H1 (cell line): ENCODE measurements at regions not wholly inside any gene's neighbourhood (a gene's known extent, or its start where the extent isn't known, plus 50 kb on each side); places are given as distances from the start of the nearest gene placed in this dataset.

Experiments
- CTCF ChIA-PET: fragments of 300-600 bp; sonication (Branson Sonifier 250); formaldehyde crosslinking; loops from one replicate; lab custom pipeline; 2021; ENCODE audit not compliant: partially characterized antibody; lab: Charles Lee
- POLR2A ChIA-PET: fragments of 300-600 bp; sonication (Branson Sonifier 250); formaldehyde crosslinking; loops from one replicate; lab custom pipeline; 2021; ENCODE audit warnings: inconsistent platforms; ENCODE audit not compliant: partially characterized antibody; lab: Charles Lee
- DNase-seq, 2 experiments: peaks; one replicate each; pipeline versions ENCODE4 v3.0.0 to v3.0.0-alpha.2; 2010 to 2022; ENCODE audit warnings: low spot score in 2 of 2, low read depth in 1 of 2, mixed read lengths in 1 of 2
- FAIRE-seq: peaks from 2 replicates; lab custom pipeline; 2011; peaks lifted over from hg19 to GRCh38; lab: Jason Lieb, UNC
- H2AFZ ChIP-seq: 2 replicates; pipeline ENCODE4 v1.8.1; 2012; ENCODE audit warnings: low read length, inconsistent platforms
- H2AK5ac ChIP-seq: 2 replicates; pipeline ENCODE4 v1.6.1; 2013; ENCODE audit warnings: low read depth, low read length
- H2BK120ac ChIP-seq: replicated peaks from 2 replicates; pipeline ENCODE3; 2013; ENCODE audit warnings: low read depth, low read length, inconsistent platforms
- H2BK12ac ChIP-seq: 2 replicates; pipeline ENCODE4 v1.6.1; 2013; ENCODE audit warnings: low read depth, low read length
- H2BK15ac ChIP-seq: 2 replicates; pipeline ENCODE4 v1.6.1; 2013; ENCODE audit warnings: low read length
- H2BK20ac ChIP-seq: 2 replicates; pipeline ENCODE4 v1.6.1; 2013; ENCODE audit warnings: low read length
- H2BK5ac ChIP-seq: 2 replicates; pipeline ENCODE4 v1.6.1; 2013; ENCODE audit warnings: low read depth, low read length
- H3K14ac ChIP-seq: 2 replicates; pipeline ENCODE4 v1.6.1; 2013; ENCODE audit warnings: inconsistent platforms; ENCODE audit not compliant: insufficient read length
- H3K18ac ChIP-seq: 2 replicates; pipeline ENCODE4 v1.6.1; 2013; ENCODE audit warnings: low read length; ENCODE audit errors: extremely low read depth
- H3K23ac ChIP-seq: 2 replicates; pipeline ENCODE4 v1.6.1; 2013; ENCODE audit warnings: inconsistent platforms; ENCODE audit not compliant: insufficient read length
- H3K23me2 ChIP-seq: 2 replicates; pipeline ENCODE4 v1.6.1; 2013; ENCODE audit warnings: low read depth, low read length
- H3K27ac ChIP-seq: 2 replicates; pipeline ENCODE4 v1.6.1; 2011; ENCODE audit warnings: low read depth, low read length, inconsistent platforms
- H3K27me3 ChIP-seq, 4 experiments: replicated peaks in 1 of 4; 1 replicate in 1 of 4; 2 replicates in 3 of 4; pipeline versions ENCODE4 v1.6.1 to v1.8.1; 2011 to 2013; ENCODE audit warnings: low read length in 3 of 4, mild to moderate bottlenecking in 3 of 4, inconsistent platforms in 2 of 4, mixed read lengths in 2 of 4, moderate library complexity in 1 of 4; ENCODE audit not compliant: control insufficient read depth in 3 of 4, insufficient read depth in 3 of 4; ENCODE audit errors: extremely low read depth in 1 of 4
- H3K36me3 ChIP-seq, 4 experiments: 2 replicates each; pipeline versions ENCODE4 v1.6.1 to v1.8.1; 2011 to 2013; ENCODE audit warnings: mild to moderate bottlenecking in 4 of 4, low read length in 3 of 4, moderate library complexity in 2 of 4, control low read depth in 1 of 4, inconsistent platforms in 1 of 4; ENCODE audit not compliant: insufficient read depth in 4 of 4, control insufficient read depth in 2 of 4
- H3K4ac ChIP-seq: replicated peaks from 2 replicates; pipeline ENCODE3; 2013; ENCODE audit warnings: low read length, low read depth, mixed read lengths, inconsistent platforms; ENCODE audit not compliant: insufficient read length
- H3K4me1 ChIP-seq, 4 experiments: replicated peaks in 1 of 4; 1 replicate in 1 of 4; 2 replicates in 3 of 4; pipeline versions ENCODE4 v1.6.1 to v1.8.1; 2011 to 2013; ENCODE audit warnings: low read length in 3 of 4, inconsistent platforms in 2 of 4, mixed read lengths in 1 of 4; ENCODE audit not compliant: insufficient read depth in 4 of 4, control insufficient read depth in 3 of 4
- H3K4me2 ChIP-seq, 2 experiments: 2 replicates each; pipeline versions ENCODE4 v1.6.1 to v1.8.1; 2011 to 2013; ENCODE audit warnings: low read depth in 2 of 2, low read length in 2 of 2, control low read depth in 1 of 2, inconsistent platforms in 1 of 2, mild to moderate bottlenecking in 1 of 2; ENCODE audit not compliant: insufficient read depth in 1 of 2
- H3K4me3 ChIP-seq, 4 experiments: fragments of 200-600, 300-600 bp in 1 of 4; sonication (generic), shearing (Covaris generic), sonication (Bioruptor Twin) in 1 of 4; 2 replicates each; pipeline versions ENCODE4 v1.5.1 to v1.8.1; 2011 to 2016; ENCODE audit warnings: low read length in 4 of 4, low read depth in 3 of 4, control low read depth in 2 of 4, inconsistent platforms in 2 of 4, mild to moderate bottlenecking in 2 of 4, mixed read lengths in 1 of 4, moderate library complexity in 1 of 4; ENCODE audit not compliant: insufficient read depth in 2 of 4; ENCODE audit errors: extremely low read depth in 1 of 4
- H3K56ac ChIP-seq: replicated peaks from 2 replicates; pipeline ENCODE3; 2013; ENCODE audit warnings: low read depth, mild to moderate bottlenecking, mixed read lengths, low read length, inconsistent platforms; ENCODE audit not compliant: insufficient read length
- H3K79me1 ChIP-seq: 2 replicates; pipeline ENCODE4 v1.6.1; 2013; ENCODE audit warnings: low read depth, low read length, control low read depth
- H3K79me2 ChIP-seq, 2 experiments: 2 replicates each; pipeline versions ENCODE4 v1.6.1 to v1.8.1; 2012 to 2013; ENCODE audit warnings: low read length in 2 of 2, mild to moderate bottlenecking in 2 of 2, inconsistent platforms in 1 of 2; ENCODE audit not compliant: insufficient read depth in 2 of 2, control insufficient read depth in 1 of 2
- H3K9ac ChIP-seq, 4 experiments: replicated peaks in 1 of 4; 1 replicate in 1 of 4; 2 replicates in 3 of 4; pipeline versions ENCODE4 v1.6.1 to v1.8.1; 2011 to 2013; ENCODE audit warnings: low read depth in 3 of 4, low read length in 3 of 4, control low read depth in 2 of 4, mild to moderate bottlenecking in 2 of 4, moderate library complexity in 2 of 4, inconsistent platforms in 1 of 4; ENCODE audit errors: extremely low read depth in 1 of 4
- H3K9me3 ChIP-seq, 2 experiments: 2 replicates each; pipeline versions ENCODE4 v1.6.1 to v1.8.1; 2012 to 2013; ENCODE audit warnings: mild to moderate bottlenecking in 2 of 2, moderate library complexity in 2 of 2, control low read depth in 1 of 2, inconsistent platforms in 1 of 2, low read depth in 1 of 2, low read length in 1 of 2, mixed read lengths in 1 of 2; ENCODE audit not compliant: insufficient read depth in 2 of 2
- H4K20me1 ChIP-seq, 2 experiments: replicated peaks in 1 of 2; 2 replicates each; pipeline versions ENCODE3 to v1.8.1; 2011 to 2013; ENCODE audit warnings: inconsistent platforms in 2 of 2, low read length in 2 of 2, mild to moderate bottlenecking in 1 of 2; ENCODE audit not compliant: insufficient read depth in 2 of 2, control insufficient read depth in 1 of 2
- H4K5ac ChIP-seq: 2 replicates; pipeline ENCODE4 v1.6.1; 2013; ENCODE audit warnings: low read length, low read depth, mixed read lengths, inconsistent platforms; ENCODE audit not compliant: insufficient read length
- H4K8ac ChIP-seq: 2 replicates; pipeline ENCODE4 v1.8.0; 2013; ENCODE audit warnings: mild to moderate bottlenecking, moderate library complexity, low read length, inconsistent platforms; ENCODE audit not compliant: insufficient read depth; ENCODE audit errors: extremely low read depth
- H4K91ac ChIP-seq: replicated peaks from 2 replicates; pipeline ENCODE3; 2013; ENCODE audit warnings: low read length, mixed read lengths, inconsistent platforms; ENCODE audit not compliant: insufficient read length
- BACH1 ChIP-seq: IDR thresholded peaks from 2 replicates; pipeline ENCODE4 v1.6.1; 2012; ENCODE audit warnings: low read length, improper control_type of control experiment
- BRCA1 ChIP-seq: IDR thresholded peaks from 2 replicates; pipeline ENCODE4 v1.6.1; 2012; ENCODE audit warnings: low read depth, low read length, improper control_type of control experiment
- CBX5 ChIP-seq: fragments of 300-800, 300-1000 bp; sonication (generic); IDR thresholded peaks from 2 replicates; pipeline ENCODE4 v1.7.1; 2016; ENCODE audit warnings: antibody characterized with exemption, low read length, low read depth
- CEBPB ChIP-seq: IDR thresholded peaks from 2 replicates; pipeline ENCODE4 v1.6.1; 2012; ENCODE audit warnings: low read depth, low read length
- CHD1 ChIP-seq: IDR thresholded peaks from 2 replicates; pipeline ENCODE4 v1.6.1; 2012; ENCODE audit warnings: low read depth, low read length, improper control_type of control experiment
- E2F6 ChIP-seq: IDR thresholded peaks from 2 replicates; pipeline ENCODE4 v1.6.1; 2012; ENCODE audit warnings: inconsistent platforms
- EP300 ChIP-seq, 2 experiments: IDR thresholded peaks; 1 replicate in 1 of 2; 2 replicates in 1 of 2; pipeline ENCODE4 v1.6.1; 2011 to 2012; ENCODE audit warnings: low read depth in 2 of 2, low read length in 2 of 2, mild to moderate bottlenecking in 2 of 2, borderline replicate concordance in 1 of 2, inconsistent platforms in 1 of 2, moderate library complexity in 1 of 2
- EZH2 ChIP-seq: fragments of 200-600 bp; sonication (generic); IDR thresholded peaks from 2 replicates; pipeline ENCODE4 v1.7.1; 2012; ENCODE audit warnings: low read depth, mild to moderate bottlenecking, moderate library complexity, low read length, inconsistent platforms; ENCODE audit not compliant: severe bottlenecking
- MAX ChIP-seq: IDR thresholded peaks from 2 replicates; pipeline ENCODE4 v1.6.1; 2012; ENCODE audit warnings: inconsistent platforms
- SIRT6 ChIP-seq: IDR thresholded peaks from one replicate; pipeline ENCODE4 v1.7.1; 2012; ENCODE audit warnings: low read length, inconsistent platforms
- SP4 ChIP-seq: IDR thresholded peaks from 2 replicates; pipeline ENCODE4 v1.6.1; 2012; ENCODE audit warnings: low read length, inconsistent platforms
- SRF ChIP-seq: IDR thresholded peaks from 2 replicates; pipeline ENCODE4 v1.6.1; 2011; ENCODE audit warnings: mild to moderate bottlenecking, low read depth, low read length, moderate library complexity
- TBP ChIP-seq: IDR thresholded peaks from 2 replicates; pipeline ENCODE4 v1.6.1; 2011; ENCODE audit warnings: low read depth, low read length, improper control_type of control experiment
- TCF12 ChIP-seq: IDR thresholded peaks from 2 replicates; pipeline ENCODE4 v1.6.1; 2011; ENCODE audit warnings: low read depth, mild to moderate bottlenecking, low read length
- TEAD4 ChIP-seq: IDR thresholded peaks from 2 replicates; pipeline ENCODE4 v1.6.1; 2012; ENCODE audit warnings: low read depth, low read length, inconsistent platforms, mixed read lengths
- WGBS, 2 experiments: shearing (Covaris generic) in 1 of 2; methylation state at CpG; one replicate each; pipeline versions ENCODE4 v1.1.6 to v1.1.7; 2013 to 2015; ENCODE audit warnings: low lambda C conversion rate in 2 of 2, mixed read lengths in 2 of 2, inconsistent platforms in 1 of 2, low coverage in 1 of 2, missing lambda C conversion rate in 1 of 2; ENCODE audit not compliant: insufficient replicate concordance in 2 of 2, insufficient coverage in 1 of 2, insufficient read length in 1 of 2; ENCODE audit errors: extremely low coverage in 1 of 2, missing lambda C conversion rate in 1 of 2; 5-methylcytosine and 5-hydroxymethylcytosine counted together

DNA sequence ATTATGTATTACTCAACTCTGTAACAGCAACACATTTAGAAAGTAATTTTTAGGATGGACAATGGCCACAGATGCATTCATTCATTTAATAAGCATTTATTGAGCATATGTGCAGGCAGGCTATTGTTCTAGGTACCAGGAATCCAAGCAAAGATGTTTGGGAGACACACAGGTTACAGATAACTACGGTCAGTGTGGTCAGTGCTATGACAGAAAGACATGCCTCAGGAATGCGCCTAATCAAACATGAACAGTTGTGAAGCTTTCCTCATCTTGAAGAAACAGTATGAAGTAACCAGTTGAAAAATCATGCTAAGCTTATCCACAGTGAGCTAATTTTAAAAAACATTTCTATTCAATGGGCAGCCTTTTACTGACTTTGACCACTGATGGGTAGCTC is 155.4 kb upstream of the CCDC54 start:
- H3K9me3 ChIP-seq, result peaks cover 0 to 2% of the 10 kb centered on the region in 2 experiments; a peak in 1 of 4 replicates
- POLR2A ChIA-PET, result no interaction called here
- H3K4me3 ChIP-seq, result no peak overlapping the region
- no peaks in the 10 kb centered on the region for H4K20me1 ChIP-seq
- H3K4me2 ChIP-seq, result no peak overlapping the region
- no peaks in the 10 kb centered on the region for H3K27me3 ChIP-seq
- H3K36me3 ChIP-seq, result no peaks in the 10 kb centered on the region
- no peak overlapping the region for H2BK5ac ChIP-seq
- H3K23me2 ChIP-seq, result no peaks in the 10 kb centered on the region
- H2BK120ac ChIP-seq, result no peak overlapping the region
- no peak overlapping the region for H3K18ac ChIP-seq
- H3K56ac ChIP-seq, result no peak overlapping the region
- H3K4ac ChIP-seq, result no peak overlapping the region
- WGBS, 2 experiments, result 80% methylated on average over 2 of the region's 2 CpGs; no CpG with 5 or more reads in 1 of the 2 experiments
- no peak overlapping the region for H3K23ac ChIP-seq
- H3K9ac ChIP-seq, result no peak overlapping the region
- H3K27ac ChIP-seq, result no peak overlapping the region
- no peak overlapping the region for H2BK15ac ChIP-seq
- H3K79me1 ChIP-seq, result no peaks in the 10 kb centered on the region
- DNase-seq (no peak), FAIRE-seq (no peak)
- H4K5ac ChIP-seq, result no peak overlapping the region
- no peak overlapping the region for H2AK5ac ChIP-seq
- no peak overlapping the region for H2BK12ac ChIP-seq
- H3K14ac ChIP-seq, result no peak overlapping the region
- H3K79me2 ChIP-seq, result no peaks in the 10 kb centered on the region
- CTCF ChIA-PET, result interaction anchor here (0.6 to 1.8 kb wide), 5 partner anchors 9 to 209 kb away, joined by 3 to 8 read pairs (median 4); no protein-coding TSS in a partner anchor
- no peak overlapping the region for H2AFZ ChIP-seq
- no peak overlapping the region for H4K91ac ChIP-seq
- H3K4me1 ChIP-seq, result no peaks in the 10 kb centered on the region
- H2BK20ac ChIP-seq, result no peak overlapping the region
- H4K8ac ChIP-seq, result no peak overlapping the region
- TF ChIP-seq TBP (no peak), SIRT6 (no peak), TEAD4 (no peak), CEBPB (no peak), EZH2 (no peak), BACH1 (no peak), E2F6 (no peak), SP4 (no peak), MAX (no peak), CHD1 (no peak), BRCA1 (no peak), TCF12 (no peak), EP300 (IDR thresholded peaks at IDR 0.05; ENCODE audit: borderline replicate concordance in 1 of 2, low read depth in 2 of 2, low read length in 2 of 2) (no peak), CBX5 (no peak), SRF (no peak)
